Caco-2 (cell line): ENCODE measurements at regions not wholly inside any gene's neighbourhood (a gene's known extent, or its start where the extent isn't known, plus 50 kb on each side); places are given as distances from the start of the nearest gene placed in this dataset.

Source experiments
- BruUV-seq: library from RNA; stranded (reverse); fragments of 400-500 nt; replicated peaks from 2 replicates; lab custom pipeline; 2021; lab: Mats Ljungman, UMichigan
- CTCF ChIA-PET: fragments of 300-600 bp; sonication (Branson Sonifier 250); formaldehyde crosslinking; loops from one replicate; lab custom pipeline; 2022; ENCODE audit warnings: antibody characterized with exemption; lab: Charles Lee
- POLR2A ChIA-PET: fragments of 300-600 bp; sonication (Branson Sonifier 250); formaldehyde crosslinking; loops from one replicate; lab custom pipeline; 2022; ENCODE audit warnings: antibody characterized with exemption; lab: Charles Lee
- DNase-seq, 2 experiments: peaks; one replicate each; pipeline versions ENCODE4 v3.0.0 to v3.0.0-alpha.2; 2020 to 2022
- H3K27me3 ChIP-seq: replicated peaks from 2 replicates; pipeline ENCODE4 v1.6.0; 2011; ENCODE audit warnings: low read length; ENCODE audit not compliant: control insufficient read depth, insufficient read depth
- H3K36me3 ChIP-seq: 2 replicates; pipeline ENCODE4 v1.5.1; 2011; ENCODE audit warnings: low read length; ENCODE audit not compliant: control insufficient read depth, insufficient read depth
- H3K4me1 ChIP-seq: fragments of 250-450 bp; sonication (Bioruptor Pico); 2 replicates; pipeline ENCODE4 v1.5.1; 2020; ENCODE audit warnings: mild to moderate bottlenecking
- H3K4me3 ChIP-seq: 2 replicates; pipeline ENCODE4 v1.5.1; 2011; ENCODE audit warnings: low read depth, mild to moderate bottlenecking, control low read depth, low read length
- H3K9me3 ChIP-seq: fragments of 250-450 bp; sonication (Bioruptor Pico); 2 replicates; pipeline ENCODE4 v1.5.1; 2020; ENCODE audit warnings: mild to moderate bottlenecking, moderate library complexity
- H3K27ac Mint-ChIP-seq: one replicate; pipeline ENCODE4 v1.8.0; 2022; ENCODE audit warnings: mixed read lengths; ENCODE audit not compliant: unreplicated experiment
- H3K27me3 Mint-ChIP-seq: one replicate; pipeline ENCODE4 v1.8.0; 2022; ENCODE audit warnings: mixed read lengths; ENCODE audit not compliant: insufficient read depth, unreplicated experiment
- H3K36me3 Mint-ChIP-seq: one replicate; pipeline ENCODE4 v1.8.0; 2022; ENCODE audit warnings: mild to moderate bottlenecking, mixed read lengths; ENCODE audit not compliant: insufficient read depth, unreplicated experiment
- H3K4me1 Mint-ChIP-seq: one replicate; pipeline ENCODE4 v1.8.0; 2022; ENCODE audit warnings: low read depth, mixed read lengths; ENCODE audit not compliant: unreplicated experiment
- H3K4me3 Mint-ChIP-seq: one replicate; pipeline ENCODE4 v1.8.0; 2022; ENCODE audit warnings: mild to moderate bottlenecking, moderate library complexity, mixed read lengths; ENCODE audit not compliant: unreplicated experiment
- H3K9me3 Mint-ChIP-seq: one replicate; pipeline ENCODE4 v1.8.0; 2022; ENCODE audit warnings: mixed read lengths; ENCODE audit not compliant: unreplicated experiment
- intact Hi-C: fragments of 100-400 bp; cut with micrococcal nuclease; formaldehyde crosslinking; loops from one replicate; pipeline ENCODE4 v1.10.0; 2022; ENCODE audit not compliant: unreplicated experiment
- TF ChIP-seq, protein P1 (sequence below), 2 experiments: fragments of 200-600 bp in 1 of 2; IDR thresholded peaks; 1 replicate in 1 of 2; 2 replicates in 1 of 2; pipeline versions ENCODE4 v1.5.1 to v1.8.0; 2011 to 2022; ENCODE audit warnings: antibody characterized with exemption in 1 of 2, control low read depth in 1 of 2, inconsistent platforms in 1 of 2, low read depth in 1 of 2, low read length in 1 of 2, mild to moderate bottlenecking in 1 of 2, moderate library complexity in 1 of 2; ENCODE audit not compliant: insufficient read depth in 1 of 2, severe bottlenecking in 1 of 2, unreplicated experiment in 1 of 2

GRCh38 chr14:34330846-34331245 is 131.2 kb downstream of the SPTSSA start:
- CTCF ChIA-PET: no interaction called here
- no TSS peak for BruUV-seq
- Mint-ChIP-seq H3K36me3 (no peaks in the 10 kb centered on the region), H3K4me3 (no peak overlapping the region), H3K27me3 (no peaks in the 10 kb centered on the region), H3K4me1 (peaks cover 16% of the 10 kb centered on the region), H3K9me3 (no peaks in the 10 kb centered on the region), H3K27ac (no peak overlapping the region)
- Histone ChIP-seq H3K4me3 (no peak overlapping the region), H3K4me1 (peaks cover 17% of the 10 kb centered on the region), H3K9me3 (no peaks in the 10 kb centered on the region), H3K27me3 (no peaks in the 10 kb centered on the region), H3K36me3 (no peaks in the 10 kb centered on the region)
- intact Hi-C loops: loop anchor here (1.0 to 10.0 kb wide), 3 partner anchors 36 to 1094 kb away; no protein-coding TSS in a partner anchor
- POLR2A ChIA-PET: no interaction called here
- TF ChIP-seq, protein P1, sequence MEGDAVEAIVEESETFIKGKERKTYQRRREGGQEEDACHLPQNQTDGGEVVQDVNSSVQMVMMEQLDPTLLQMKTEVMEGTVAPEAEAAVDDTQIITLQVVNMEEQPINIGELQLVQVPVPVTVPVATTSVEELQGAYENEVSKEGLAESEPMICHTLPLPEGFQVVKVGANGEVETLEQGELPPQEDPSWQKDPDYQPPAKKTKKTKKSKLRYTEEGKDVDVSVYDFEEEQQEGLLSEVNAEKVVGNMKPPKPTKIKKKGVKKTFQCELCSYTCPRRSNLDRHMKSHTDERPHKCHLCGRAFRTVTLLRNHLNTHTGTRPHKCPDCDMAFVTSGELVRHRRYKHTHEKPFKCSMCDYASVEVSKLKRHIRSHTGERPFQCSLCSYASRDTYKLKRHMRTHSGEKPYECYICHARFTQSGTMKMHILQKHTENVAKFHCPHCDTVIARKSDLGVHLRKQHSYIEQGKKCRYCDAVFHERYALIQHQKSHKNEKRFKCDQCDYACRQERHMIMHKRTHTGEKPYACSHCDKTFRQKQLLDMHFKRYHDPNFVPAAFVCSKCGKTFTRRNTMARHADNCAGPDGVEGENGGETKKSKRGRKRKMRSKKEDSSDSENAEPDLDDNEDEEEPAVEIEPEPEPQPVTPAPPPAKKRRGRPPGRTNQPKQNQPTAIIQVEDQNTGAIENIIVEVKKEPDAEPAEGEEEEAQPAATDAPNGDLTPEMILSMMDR (IDR thresholded peaks at IDR 0.05; ENCODE audit: insufficient read depth in 1 of 2, low read depth in 1 of 2, low read length in 1 of 2, severe bottlenecking in 1 of 2, unreplicated experiment in 1 of 2): no peak
- DNase-seq: no peak

- POLR2A ChIA-PET: interaction anchor here (0.6 kb wide), 1 partner anchor 352 kb away, joined by 7 read pairs; no protein-coding TSS in a partner anchor
- intact Hi-C loops: loop anchor here (10.0 kb wide), 1 partner anchor 1754 kb away; no protein-coding TSS in a partner anchor
- Mint-ChIP-seq H3K36me3 (no peaks in the 10 kb centered on the region), H3K27me3 (no peaks in the 10 kb centered on the region), H3K4me1 (peaks cover 16% of the 10 kb centered on the region), H3K9me3 (no peaks in the 10 kb centered on the region), H3K4me3 (no peak overlapping the region), H3K27ac (no peak overlapping the region)
- CTCF ChIA-PET: no interaction called here
- H3K4me1 ChIP-seq: peaks cover 15% of the 10 kb centered on the region
- H3K9me3 ChIP-seq: no peaks in the 10 kb centered on the region
- BruUV-seq: no TSS peak
- H3K36me3 ChIP-seq: no peaks in the 10 kb centered on the region
- TF ChIP-seq, protein P1 (IDR thresholded peaks at IDR 0.05; ENCODE audit: insufficient read depth in 1 of 2, low read depth in 1 of 2, low read length in 1 of 2, severe bottlenecking in 1 of 2, unreplicated experiment in 1 of 2): no peak
- H3K27me3 ChIP-seq: no peaks in the 10 kb centered on the region
- no peak overlapping the region for H3K4me3 ChIP-seq
- DNase-seq: no peak
Measured at GRCh38 chr14:34329301-34329700, 132.7 kb downstream of the SPTSSA start.

- H3K27me3 Mint-ChIP-seq: no peaks in the 10 kb centered on the region
- CTCF ChIA-PET: no interaction called here
- intact Hi-C loops: loop anchor here (10.0 kb wide), 1 partner anchor 1753 kb away; no protein-coding TSS in a partner anchor
Measured at GRCh38 chr14:34328178-34328577, 133.9 kb downstream of the SPTSSA start.

More at GRCh38 chr14:34328178-34328577, 133.9 kb downstream of the SPTSSA start:
- Histone ChIP-seq H3K4me1 (peaks cover 15% of the 10 kb centered on the region), H3K9me3 (no peaks in the 10 kb centered on the region), H3K27me3 (no peaks in the 10 kb centered on the region), H3K4me3 (no peak overlapping the region), H3K36me3 (no peaks in the 10 kb centered on the region)
- Mint-ChIP-seq H3K4me3 (no peak overlapping the region), H3K4me1 (peaks cover 16% of the 10 kb centered on the region), H3K9me3 (no peaks in the 10 kb centered on the region), H3K27ac (no peak overlapping the region), H3K36me3 (no peaks in the 10 kb centered on the region)
- no peak for DNase-seq
- POLR2A ChIA-PET: no interaction called here
- TF ChIP-seq, protein P1 (IDR thresholded peaks at IDR 0.05; ENCODE audit: insufficient read depth in 1 of 2, low read depth in 1 of 2, low read length in 1 of 2, severe bottlenecking in 1 of 2, unreplicated experiment in 1 of 2): no peak
- BruUV-seq: no TSS peak
